NB4 (cell line): ENCODE measurements at regions not wholly inside any gene's neighbourhood (a gene's known extent, or its start where the extent isn't known, plus 50 kb on each side); places are given as distances from the start of the nearest gene placed in this dataset.

ENCODE experiments used
- CTCF ChIP-seq: IDR thresholded peaks from one replicate; pipeline ENCODE4 v1.5.1; 2012; ENCODE audit warnings: low read depth, low read length
- MAX ChIP-seq: IDR thresholded peaks from 2 replicates; pipeline ENCODE4 v1.6.1; 2011; ENCODE audit warnings: low read depth, low read length

- peak; percentile 89 for TF ChIP-seq CTCF
- TF ChIP-seq MAX, result 0 out of 2 replicates have a peak, but pooled peaks have one; percentile 38
Measured at GRCh38 chr10:104580774-104581675, 60.1 kb upstream of the SORCS3 start.
